Testis (tissue), 2 donors: ENCODE measurements at regions not wholly inside any gene's neighbourhood (a gene's known extent, or its start where the extent isn't known, plus 50 kb on each side); places are given as distances from the start of the nearest gene placed in this dataset.

Source experiments
- DNase-seq: peaks from one replicate; pipeline ENCODE4 v3.0.0-alpha.2; 2019
- H3K27ac ChIP-seq, 2 donors: fragments of 200-600 bp; sonication (generic); one replicate each; pipeline ENCODE4 v1.5.1; 2019
- H3K27me3 ChIP-seq: fragments of 200-600 bp; sonication (generic); one replicate; pipeline ENCODE4 v1.5.1; 2019
- H3K36me3 ChIP-seq: fragments of 200-600 bp; sonication (generic); one replicate; pipeline ENCODE4 v1.5.1; 2017; ENCODE audit warnings: low read depth; ENCODE audit errors: missing control alignments
- H3K4me1 ChIP-seq: fragments of 200-600 bp; sonication (generic); one replicate; pipeline ENCODE4 v1.5.1; 2019
- H3K4me3 ChIP-seq, 2 donors: fragments of 200-600 bp; sonication (generic); one replicate each; pipeline ENCODE4 v1.5.1; 2017 to 2019
- H3K9me3 ChIP-seq: fragments of 200-600 bp; sonication (generic); one replicate; pipeline ENCODE4 v1.5.1; 2017
- POLR2A ChIP-seq: fragments of 450-650 bp; IDR thresholded peaks from one replicate; pipeline ENCODE4 v1.6.1; 2017; ENCODE audit warnings: antibody characterized with exemption, mild to moderate bottlenecking, moderate library complexity
- WGBS, 2 donors: methylation state at CpG; one replicate each; pipeline ENCODE4 v1.1.5; 2018; 5-methylcytosine and 5-hydroxymethylcytosine counted together
- intact Hi-C: fragments of 100-400 bp; cut with DNase I; formaldehyde crosslinking; loops from one replicate; pipeline ENCODE4 v1.15.1; 2023; ENCODE audit warnings: low total_unique reads
- TF ChIP-seq, protein P1 (sequence below), 3 experiments: fragments of 450-650 bp in 2 of 3; fragments of 200-600 bp in 1 of 3; sonication (generic) in 1 of 3; IDR thresholded peaks; one replicate each; pipeline ENCODE4 v1.5.1; 2016 to 2019; ENCODE audit warnings: antibody characterized with exemption in 3 of 3, mild to moderate bottlenecking in 2 of 3, moderate library complexity in 1 of 3

DNA sequence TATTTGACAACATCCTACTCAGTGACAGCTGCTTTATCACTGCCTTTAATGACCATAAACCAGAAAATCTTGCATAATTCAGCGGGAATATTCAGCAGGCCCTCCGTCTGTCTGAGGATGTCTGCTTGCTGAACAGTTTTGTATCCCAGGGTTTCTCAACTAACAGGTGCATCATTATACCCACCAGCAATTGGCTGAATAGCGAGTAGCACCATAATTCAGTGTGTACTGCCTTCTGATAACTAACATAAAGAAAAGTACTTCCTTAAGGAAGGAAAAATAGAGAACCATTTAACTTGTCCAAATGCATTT, 680.1 kb downstream of the GALC start:
- TF ChIP-seq, protein P1, sequence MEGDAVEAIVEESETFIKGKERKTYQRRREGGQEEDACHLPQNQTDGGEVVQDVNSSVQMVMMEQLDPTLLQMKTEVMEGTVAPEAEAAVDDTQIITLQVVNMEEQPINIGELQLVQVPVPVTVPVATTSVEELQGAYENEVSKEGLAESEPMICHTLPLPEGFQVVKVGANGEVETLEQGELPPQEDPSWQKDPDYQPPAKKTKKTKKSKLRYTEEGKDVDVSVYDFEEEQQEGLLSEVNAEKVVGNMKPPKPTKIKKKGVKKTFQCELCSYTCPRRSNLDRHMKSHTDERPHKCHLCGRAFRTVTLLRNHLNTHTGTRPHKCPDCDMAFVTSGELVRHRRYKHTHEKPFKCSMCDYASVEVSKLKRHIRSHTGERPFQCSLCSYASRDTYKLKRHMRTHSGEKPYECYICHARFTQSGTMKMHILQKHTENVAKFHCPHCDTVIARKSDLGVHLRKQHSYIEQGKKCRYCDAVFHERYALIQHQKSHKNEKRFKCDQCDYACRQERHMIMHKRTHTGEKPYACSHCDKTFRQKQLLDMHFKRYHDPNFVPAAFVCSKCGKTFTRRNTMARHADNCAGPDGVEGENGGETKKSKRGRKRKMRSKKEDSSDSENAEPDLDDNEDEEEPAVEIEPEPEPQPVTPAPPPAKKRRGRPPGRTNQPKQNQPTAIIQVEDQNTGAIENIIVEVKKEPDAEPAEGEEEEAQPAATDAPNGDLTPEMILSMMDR (IDR thresholded peaks at IDR 0.05), result no peak
- no peak for TF ChIP-seq POLR2A
- H3K27ac ChIP-seq, result no peak overlapping the region
- WGBS, 2 donors, result 77 to 88% methylated on average over 3 of the region's 3 CpGs
- H3K4me1 ChIP-seq, result no peaks in the 10 kb centered on the region
- no peaks in the 10 kb centered on the region for H3K27me3 ChIP-seq
- intact Hi-C loops, result no loop called here
- H3K36me3 ChIP-seq, result no peaks in the 10 kb centered on the region
- H3K4me3 ChIP-seq, result no peak overlapping the region
- DNase-seq, result no peak
- no peaks in the 10 kb centered on the region for H3K9me3 ChIP-seq

- TF ChIP-seq POLR2A, result no peak
- TF ChIP-seq, protein P1 (IDR thresholded peaks at IDR 0.05), result no peak
These were observed 680.7 kb downstream of the GALC start for GRCh38 chr14:87312169-87312893.

GRCh38 chr14:87309557-87309956, 683.4 kb downstream of the GALC start:
- H3K36me3 ChIP-seq, result no peaks in the 10 kb centered on the region
- WGBS, 2 donors, result 64 to 68% methylated on average over 2 of the region's 2 CpGs
- no peaks in the 10 kb centered on the region for H3K4me1 ChIP-seq
- no peak overlapping the region for H3K4me3 ChIP-seq
- intact Hi-C loops, result no loop called here
- H3K9me3 ChIP-seq, result no peaks in the 10 kb centered on the region
- no peak for DNase-seq
- no peak overlapping the region for H3K27ac ChIP-seq
- TF ChIP-seq, protein P1 (IDR thresholded peaks at IDR 0.05), result no peak
- no peak for TF ChIP-seq POLR2A
- no peaks in the 10 kb centered on the region for H3K27me3 ChIP-seq

More at GRCh38 chr14:87312169-87312893, 680.7 kb downstream of the GALC start:
- no peak for DNase-seq
- 87% methylated on average over 7 of the region's 7 CpGs for WGBS, 2 donors
- no peaks in the 10 kb centered on the region for H3K4me1 ChIP-seq
- no peaks in the 10 kb centered on the region for H3K27me3 ChIP-seq
- H3K27ac ChIP-seq, result no peak overlapping the region
- H3K4me3 ChIP-seq, result no peak overlapping the region
- intact Hi-C loops, result no loop called here
- H3K9me3 ChIP-seq, result no peaks in the 10 kb centered on the region
- no peaks in the 10 kb centered on the region for H3K36me3 ChIP-seq

DNA sequence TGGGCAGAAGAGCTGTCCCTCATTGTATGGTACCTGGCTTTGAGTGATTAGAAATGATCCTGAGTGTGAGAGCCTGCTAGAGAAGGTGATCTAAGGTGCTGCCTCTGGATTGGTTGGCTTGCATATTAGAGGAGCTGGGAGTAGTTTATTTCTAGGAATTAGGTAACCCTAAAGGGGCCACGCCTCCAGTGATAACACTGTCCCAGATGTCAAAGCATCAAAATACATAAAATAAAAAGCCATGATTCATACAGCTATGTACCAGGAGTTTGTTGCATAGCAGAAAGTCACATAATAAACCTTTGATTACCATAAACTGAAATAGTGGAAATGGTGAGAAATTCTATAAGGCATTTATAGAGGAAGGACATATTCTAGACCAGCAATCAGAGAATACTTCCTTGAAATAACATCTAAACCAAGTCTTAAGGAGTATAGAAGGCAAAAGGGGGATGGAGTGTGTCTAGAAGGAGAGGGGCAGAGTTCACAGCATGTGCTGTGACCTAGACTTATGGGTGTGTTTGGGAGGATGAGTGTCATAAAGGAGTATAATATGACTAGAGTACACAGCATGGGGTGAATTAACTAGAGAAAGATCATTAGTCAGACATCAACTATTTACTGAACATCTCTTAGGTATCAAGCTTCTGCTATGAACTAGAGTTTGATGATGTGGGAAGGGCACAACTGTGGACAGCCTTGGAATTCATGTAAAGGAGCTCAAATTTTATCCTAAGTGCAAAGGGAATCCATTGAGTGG, 686.4 kb downstream of the GALC start:
- DNase-seq, result no peak
- Histone ChIP-seq H3K36me3 (no peaks in the 10 kb centered on the region), H3K27me3 (no peaks in the 10 kb centered on the region), H3K9me3 (no peaks in the 10 kb centered on the region), H3K4me3 (no peak overlapping the region), H3K4me1 (no peaks in the 10 kb centered on the region), H3K27ac (no peak overlapping the region)
- TF ChIP-seq POLR2A, result no peak
- TF ChIP-seq, protein P1 (IDR thresholded peaks at IDR 0.05), result no peak
- intact Hi-C loops, result no loop called here
- 76 to 93% methylated on average over 1 of the region's 1 CpG for WGBS, 2 donors

- Histone ChIP-seq H3K4me1 (no peaks in the 10 kb centered on the region), H3K27me3 (no peaks in the 10 kb centered on the region), H3K27ac (no peak overlapping the region), H3K9me3 (no peaks in the 10 kb centered on the region), H3K4me3 (no peak overlapping the region), H3K36me3 (no peaks in the 10 kb centered on the region)
- intact Hi-C loops, result no loop called here
- DNase-seq, result no peak
- WGBS, 2 donors, result 61 to 77% methylated on average over 3 of the region's 3 CpGs
- TF ChIP-seq POLR2A, result no peak
- TF ChIP-seq, protein P1 (IDR thresholded peaks at IDR 0.05), result no peak
These were observed 687.6 kb downstream of the GALC start for GRCh38 chr14:87305345-87305744.
